MCF 10A (cell line): ENCODE measurements at regions not wholly inside any gene's neighbourhood (a gene's known extent, or its start where the extent isn't known, plus 50 kb on each side); places are given as distances from the start of the nearest gene placed in this dataset.

Experiments
- BruUV-seq: library from RNA; stranded (reverse); fragments of 400-500 nt; replicated peaks from 2 replicates; lab custom pipeline; 2021; lab: Mats Ljungman, UMichigan
- CTCF ChIA-PET: fragments of 300-600 bp; sonication (Branson Sonifier 250); formaldehyde crosslinking; extraction: SDS; loops from one replicate; lab custom pipeline; 2021; ENCODE audit warnings: antibody characterized with exemption, inconsistent platforms; lab: Yijun Ruan, JAX
- POLR2A ChIA-PET: fragments of 300-600, 350-650 bp; sonication (Branson Sonifier 250); formaldehyde crosslinking; extraction: SDS; loops from one replicate; lab custom pipeline; 2020; ENCODE audit warnings: antibody characterized with exemption, inconsistent platforms; lab: Yijun Ruan, JAX
- DNase-seq: peaks from one replicate; pipeline ENCODE4 v3.0.0-alpha.2; 2018; ENCODE audit not compliant: unreplicated experiment
- H3K27ac Mint-ChIP-seq: one replicate; pipeline ENCODE4 v1.8.0; 2022; ENCODE audit warnings: mild to moderate bottlenecking, low read depth, mixed read lengths; ENCODE audit not compliant: unreplicated experiment
- H3K27me3 Mint-ChIP-seq: one replicate; pipeline ENCODE4 v1.8.0; 2022; ENCODE audit warnings: mixed read lengths; ENCODE audit not compliant: insufficient read depth, unreplicated experiment
- H3K36me3 Mint-ChIP-seq: one replicate; pipeline ENCODE4 v1.8.0; 2022; ENCODE audit warnings: mild to moderate bottlenecking, moderate library complexity, mixed read lengths; ENCODE audit not compliant: insufficient read depth, unreplicated experiment
- H3K4me1 Mint-ChIP-seq: one replicate; pipeline ENCODE4 v1.8.0; 2022; ENCODE audit warnings: mixed read lengths; ENCODE audit not compliant: insufficient read depth, unreplicated experiment
- H3K4me3 Mint-ChIP-seq: one replicate; pipeline ENCODE4 v1.8.0; 2022; ENCODE audit warnings: mild to moderate bottlenecking, moderate library complexity, mixed read lengths; ENCODE audit not compliant: unreplicated experiment
- H3K9me3 Mint-ChIP-seq: one replicate; pipeline ENCODE4 v1.8.0; 2022; ENCODE audit warnings: mixed read lengths; ENCODE audit not compliant: unreplicated experiment
- CTCF ChIP-seq: fragments of 200-600 bp; IDR thresholded peaks from one replicate; pipeline ENCODE4 v1.8.0; 2022; ENCODE audit warnings: antibody characterized with exemption, mild to moderate bottlenecking; ENCODE audit not compliant: unreplicated experiment
- intact Hi-C: fragments of 100-400 bp; cut with micrococcal nuclease; formaldehyde crosslinking; loops from 2 replicates; pipeline ENCODE4 v1.14.1; 2022

DNA sequence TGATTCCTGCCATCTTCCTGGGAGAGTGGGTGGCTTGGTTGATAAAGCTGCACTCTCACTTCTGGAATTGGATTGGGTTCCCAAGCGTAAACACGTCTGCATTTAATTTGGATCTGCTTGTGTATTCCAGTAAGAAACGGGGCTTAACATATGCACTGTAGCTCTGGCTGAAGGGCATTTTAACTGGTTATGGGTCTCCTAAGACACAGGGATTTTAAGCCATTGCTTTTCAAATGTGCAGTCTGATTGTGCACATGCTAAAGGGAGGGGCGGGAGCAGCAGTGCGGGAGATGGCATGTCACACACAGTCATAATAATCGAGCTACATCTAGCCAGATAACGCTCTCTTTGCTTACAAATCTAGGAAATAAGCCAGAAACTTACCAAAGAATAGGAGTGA, 247.3 kb upstream of the LYZL1 start:
- POLR2A ChIA-PET = no interaction called here
- no peak overlapping the region for H3K27ac Mint-ChIP-seq

DNA sequence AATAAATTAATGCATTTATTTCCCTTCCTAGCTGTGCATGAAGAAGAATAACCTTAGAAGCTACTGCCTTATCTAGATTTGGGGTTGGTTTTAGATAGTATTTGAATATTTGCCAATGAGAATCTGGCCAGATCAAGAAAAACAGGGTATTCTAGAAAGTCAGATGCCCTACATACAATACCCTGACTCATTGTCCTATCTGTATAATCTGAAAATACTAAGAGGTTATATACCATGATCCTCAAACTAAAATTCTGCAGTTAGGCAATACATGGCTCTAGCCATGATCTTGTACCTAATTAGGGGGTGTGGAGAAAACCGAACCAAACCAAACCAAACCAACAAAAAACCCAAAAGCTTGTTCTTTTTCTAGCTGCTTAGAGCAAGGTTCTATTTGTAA, 240.4 kb upstream of the LYZL1 start:
- POLR2A ChIA-PET = no interaction called here
- intact Hi-C loops = no loop called here
- no peaks in the 10 kb centered on the region for H3K4me1 Mint-ChIP-seq
- CTCF ChIA-PET = no interaction called here
- no TSS peak for BruUV-seq
- no peak overlapping the region for H3K4me3 Mint-ChIP-seq
- H3K27ac Mint-ChIP-seq = no peak overlapping the region
- H3K9me3 Mint-ChIP-seq = no peaks in the 10 kb centered on the region
- no peak for TF ChIP-seq CTCF
- DNase-seq = no peak
- no peaks in the 10 kb centered on the region for H3K36me3 Mint-ChIP-seq
- H3K27me3 Mint-ChIP-seq = peaks cover 28% of the 10 kb centered on the region

More for the DNA sequence above, 247.3 kb upstream of the LYZL1 start:
- no TSS peak for BruUV-seq
- TF ChIP-seq CTCF = no peak
- peaks cover 8% of the 10 kb centered on the region for H3K4me1 Mint-ChIP-seq
- H3K4me3 Mint-ChIP-seq = no peak overlapping the region
- peaks cover 11% of the 10 kb centered on the region for H3K9me3 Mint-ChIP-seq
- no peaks in the 10 kb centered on the region for H3K27me3 Mint-ChIP-seq
- CTCF ChIA-PET = interaction anchor here (0.6 to 0.8 kb wide), 3 partner anchors 17 to 413 kb away, joined by 3 to 5 read pairs (median 4); no protein-coding TSS in a partner anchor
- intact Hi-C loops = no loop called here
- no peaks in the 10 kb centered on the region for H3K36me3 Mint-ChIP-seq
- no peak for DNase-seq

DNA sequence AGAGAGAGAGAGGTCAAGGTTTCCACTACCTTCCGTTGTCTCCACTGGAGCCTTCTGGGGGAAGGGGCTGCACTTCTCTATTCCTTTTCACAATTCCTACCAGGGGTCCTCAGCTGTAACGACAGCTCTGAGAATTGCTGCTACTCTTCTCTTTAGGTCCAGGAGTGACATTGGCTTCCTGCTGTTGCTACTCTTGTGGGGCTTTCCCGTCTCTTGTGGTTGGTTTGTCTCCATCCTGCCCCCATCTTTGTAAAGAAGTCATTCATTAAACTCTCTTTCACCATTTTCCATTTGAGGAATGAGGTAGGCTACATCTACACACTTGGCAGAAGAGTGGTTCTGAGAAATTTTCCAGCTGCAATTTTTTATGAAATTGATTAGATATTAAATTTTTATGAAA, 238.8 kb upstream of the LYZL1 start:
- peaks cover 39% of the 10 kb centered on the region for H3K27me3 Mint-ChIP-seq
- intact Hi-C loops = no loop called here
- no peak for DNase-seq
- H3K4me1 Mint-ChIP-seq = no peaks in the 10 kb centered on the region
- ChIA-PET POLR2A (interaction anchor here (1.0 kb wide), 1 partner anchor 11 kb away, joined by 3 read pairs; no protein-coding TSS in a partner anchor), CTCF (no interaction called here)
- no peak overlapping the region for H3K4me3 Mint-ChIP-seq
- TF ChIP-seq CTCF = no peak
- BruUV-seq = no TSS peak
- no peak overlapping the region for H3K27ac Mint-ChIP-seq
- H3K36me3 Mint-ChIP-seq = no peaks in the 10 kb centered on the region
- H3K9me3 Mint-ChIP-seq = no peaks in the 10 kb centered on the region

DNA sequence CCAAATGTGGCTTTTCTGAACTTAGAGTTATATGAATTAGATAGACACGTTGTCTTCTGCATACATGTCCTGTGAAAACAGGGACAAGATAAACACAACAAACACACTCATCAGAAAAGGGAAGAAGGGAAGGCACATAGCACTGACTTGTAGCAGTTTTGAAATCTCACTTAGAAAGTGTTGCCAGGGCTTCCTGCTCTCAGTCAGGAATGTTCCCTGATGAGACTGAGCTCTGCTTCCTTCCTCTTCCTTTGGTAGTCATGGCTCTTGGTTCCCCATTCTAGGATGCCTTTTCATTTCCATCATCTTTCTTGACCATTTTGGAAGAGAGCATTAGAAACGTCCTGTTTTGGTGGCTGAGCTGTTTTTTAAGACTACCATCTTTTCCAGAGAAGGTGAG, 233.8 kb upstream of the LYZL1 start:
- no peak for TF ChIP-seq CTCF
- Mint-ChIP-seq H3K36me3 (no peaks in the 10 kb centered on the region), H3K4me3 (no peak overlapping the region), H3K27ac (no peak overlapping the region), H3K9me3 (no peaks in the 10 kb centered on the region), H3K27me3 (peaks cover 29% of the 10 kb centered on the region), H3K4me1 (peaks cover 6% of the 10 kb centered on the region)
- ChIA-PET CTCF (no interaction called here), POLR2A (interaction anchor here (1.4 kb wide), 1 partner anchor 12 kb away, joined by 3 read pairs; no protein-coding TSS in a partner anchor)
- BruUV-seq = no TSS peak
- no peak for DNase-seq
- intact Hi-C loops = no loop called here
